ENCODE measurements at regions not wholly inside any gene's neighbourhood (a gene's known extent, or its start where the extent isn't known, plus 50 kb on each side); places are given as distances from the start of the nearest gene placed in this dataset.

DNA sequence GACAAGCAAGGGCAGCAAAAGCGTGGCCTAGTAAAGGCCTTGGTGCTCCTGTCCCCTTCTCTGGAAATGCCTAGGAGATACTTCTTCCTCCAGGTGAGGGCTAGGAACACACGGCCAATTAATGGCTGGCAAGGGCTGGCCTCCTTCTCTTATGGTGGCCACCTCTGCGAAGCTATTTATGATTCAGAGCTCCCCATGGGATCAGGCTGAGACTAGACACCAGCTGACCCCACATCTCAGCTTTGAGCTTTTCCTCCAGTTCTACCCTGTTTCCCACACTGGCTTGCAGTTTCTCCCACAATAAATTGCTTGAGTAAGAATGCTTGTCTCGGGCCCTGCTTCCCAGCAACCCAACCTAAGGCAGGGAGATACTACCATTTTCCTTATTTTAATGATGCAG is 53.7 kb downstream of the CAMK2N1 start:
- no peak for TF ChIP-seq RAD21 (IDR thresholded peaks at IDR 0.05; ENCODE audit: low read depth)
- TF ChIP-seq TCF12 (IDR thresholded peaks at IDR 0.05; ENCODE audit: low read depth), result no peak
- TF ChIP-seq, protein P1, sequence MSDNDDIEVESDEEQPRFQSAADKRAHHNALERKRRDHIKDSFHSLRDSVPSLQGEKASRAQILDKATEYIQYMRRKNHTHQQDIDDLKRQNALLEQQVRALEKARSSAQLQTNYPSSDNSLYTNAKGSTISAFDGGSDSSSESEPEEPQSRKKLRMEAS (IDR thresholded peaks at IDR 0.05), result no peak
- TF ChIP-seq TAF1 (IDR thresholded peaks at IDR 0.05; ENCODE audit: low read depth), result no peak
- TF ChIP-seq FOXM1 (IDR thresholded peaks at IDR 0.05; ENCODE audit: borderline replicate concordance, low read depth), result no peak
- TF ChIP-seq CEBPB (IDR thresholded peaks at IDR 0.05), result no peak
- TF ChIP-seq NFIC (IDR thresholded peaks at IDR 0.05), result no peak
- no peak for TF ChIP-seq CREB1 (IDR thresholded peaks at IDR 0.05; ENCODE audit: low read depth)

- no peak for TF ChIP-seq RAD21 (IDR thresholded peaks at IDR 0.05; ENCODE audit: low read depth)
- no peak for TF ChIP-seq TCF12 (IDR thresholded peaks at IDR 0.05; ENCODE audit: low read depth)
Observed at GRCh38 chr1:20431176-20431460, 54.9 kb downstream of the CAMK2N1 start.

DNA sequence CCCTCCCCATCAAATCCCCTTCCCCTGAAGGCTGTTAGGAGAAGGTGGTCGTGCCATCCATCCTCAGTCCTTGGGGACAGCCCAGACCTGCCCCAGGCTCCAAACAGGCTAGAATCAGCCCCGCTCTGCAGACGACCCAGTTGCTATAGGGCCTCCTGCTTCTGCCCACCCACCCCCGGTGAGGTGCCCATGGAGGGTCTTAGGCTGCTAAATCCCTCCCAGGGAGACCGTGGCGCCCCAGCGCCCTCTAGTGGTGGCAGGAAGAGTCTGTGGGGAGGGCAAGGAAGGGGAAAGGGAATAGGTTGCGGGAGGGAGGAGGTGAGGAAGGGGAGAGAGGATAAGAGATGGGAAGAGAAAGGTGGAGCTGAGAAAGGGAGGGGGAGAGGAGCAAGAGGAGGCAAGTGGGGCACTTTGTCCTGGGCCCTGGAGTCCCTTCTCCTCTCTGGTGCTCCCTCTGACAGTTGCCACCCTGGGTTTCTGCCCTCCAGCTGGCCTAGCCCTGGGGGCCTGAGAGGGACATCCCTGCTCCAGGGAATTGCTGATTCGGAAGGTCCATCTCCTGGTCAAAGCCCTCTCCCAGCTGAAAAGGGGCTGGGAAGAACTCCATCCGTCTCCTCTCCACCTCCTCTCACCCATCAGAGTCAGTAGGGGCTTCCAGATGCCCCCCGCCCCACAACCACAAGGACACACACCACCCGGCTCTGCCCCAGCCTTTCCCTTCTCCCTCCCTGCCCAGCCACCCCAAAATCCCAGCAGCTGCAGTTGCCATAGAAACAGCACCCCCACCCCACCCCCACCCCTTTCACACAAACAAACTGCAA is 55.4 kb downstream of the CAMK2N1 start:
- TF ChIP-seq RAD21 (IDR thresholded peaks at IDR 0.05; ENCODE audit: low read depth) (peak; percentile 67), TAF1 (IDR thresholded peaks at IDR 0.05; ENCODE audit: low read depth) (no peak), ZBTB7A (IDR thresholded peaks at IDR 0.05; ENCODE audit: low read depth) (0 out of 2 replicates have a peak, but pooled peaks have one; percentile 44)

GRCh38 chr1:20429296-20429695 is 56.7 kb downstream of the CAMK2N1 start:
- TF ChIP-seq TEAD4 (IDR thresholded peaks at IDR 0.05), result no peak
- no peak for TF ChIP-seq FOXM1 (IDR thresholded peaks at IDR 0.05; ENCODE audit: borderline replicate concordance, low read depth)

DNA sequence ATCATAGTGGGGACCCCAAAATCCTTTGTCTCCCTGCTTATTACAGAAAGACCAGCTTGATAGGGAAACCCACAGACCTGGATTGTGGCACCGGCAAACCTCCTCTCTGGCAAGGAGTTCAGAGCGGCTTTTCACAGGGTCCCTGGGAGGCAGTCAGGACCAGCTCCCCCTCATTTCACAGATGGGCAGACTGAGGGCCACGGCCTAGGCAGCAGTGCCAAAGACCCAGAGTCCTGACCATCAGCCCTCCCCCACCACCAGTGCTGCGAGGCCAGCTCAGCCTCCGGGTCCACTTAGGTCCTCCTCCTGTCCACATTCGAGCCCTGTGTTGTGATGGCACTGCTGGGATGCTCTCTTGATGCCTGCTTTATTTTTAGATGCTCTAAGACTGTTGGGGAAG is 57.2 kb downstream of the CAMK2N1 start:
- TF ChIP-seq, protein P1 (IDR thresholded peaks at IDR 0.05), result no peak
- no peak for TF ChIP-seq FOXM1 (IDR thresholded peaks at IDR 0.05; ENCODE audit: borderline replicate concordance, low read depth)
- no peak for TF ChIP-seq CEBPB (IDR thresholded peaks at IDR 0.05)
- TF ChIP-seq REST (IDR thresholded peaks at IDR 0.05; ENCODE audit: low read depth), result no peak
- TF ChIP-seq RAD21 (IDR thresholded peaks at IDR 0.05; ENCODE audit: low read depth), result no peak
- no peak for TF ChIP-seq YY1 (IDR thresholded peaks at IDR 0.05; ENCODE audit: low read depth)
- TF ChIP-seq, protein P2, sequence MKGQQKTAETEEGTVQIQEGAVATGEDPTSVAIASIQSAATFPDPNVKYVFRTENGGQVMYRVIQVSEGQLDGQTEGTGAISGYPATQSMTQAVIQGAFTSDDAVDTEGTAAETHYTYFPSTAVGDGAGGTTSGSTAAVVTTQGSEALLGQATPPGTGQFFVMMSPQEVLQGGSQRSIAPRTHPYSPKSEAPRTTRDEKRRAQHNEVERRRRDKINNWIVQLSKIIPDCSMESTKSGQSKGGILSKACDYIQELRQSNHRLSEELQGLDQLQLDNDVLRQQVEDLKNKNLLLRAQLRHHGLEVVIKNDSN (IDR thresholded peaks at IDR 0.05), result no peak
- TF ChIP-seq EP300 (IDR thresholded peaks at IDR 0.05; ENCODE audit: borderline replicate concordance), result no peak

DNA sequence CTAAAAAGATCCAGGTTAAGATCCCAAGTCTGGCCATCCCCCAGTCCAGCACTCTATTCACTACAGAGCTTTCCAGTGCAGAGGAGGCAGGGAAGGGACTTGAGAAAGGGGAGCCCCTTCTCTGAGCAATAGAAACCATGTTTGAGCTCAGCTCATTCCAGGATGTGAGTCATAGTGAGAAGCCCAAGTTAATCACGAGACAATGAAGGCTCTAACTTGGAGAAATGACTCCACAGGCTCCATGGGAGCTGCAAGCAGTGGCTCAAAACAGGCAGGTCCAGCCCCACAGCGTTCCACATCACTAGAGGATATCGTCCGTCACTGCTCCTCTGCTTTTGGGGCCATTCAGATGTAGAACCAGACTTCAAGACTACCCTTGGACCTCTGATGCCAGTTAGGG is 59.1 kb downstream of the CAMK2N1 start:
- TF ChIP-seq TCF12 (IDR thresholded peaks at IDR 0.05; ENCODE audit: low read depth), result no peak
- no peak for TF ChIP-seq TEAD4 (IDR thresholded peaks at IDR 0.05)
- no peak for TF ChIP-seq FOXM1 (IDR thresholded peaks at IDR 0.05; ENCODE audit: borderline replicate concordance, low read depth)
- no peak for TF ChIP-seq ZBTB7A (IDR thresholded peaks at IDR 0.05; ENCODE audit: low read depth)
- TF ChIP-seq TAF1 (IDR thresholded peaks at IDR 0.05; ENCODE audit: low read depth), result no peak
- no peak for TF ChIP-seq YY1 (IDR thresholded peaks at IDR 0.05; ENCODE audit: low read depth)
- TF ChIP-seq NFIC (IDR thresholded peaks at IDR 0.05), result no peak
- TF ChIP-seq, protein P1 (IDR thresholded peaks at IDR 0.05), result no peak
- no peak for TF ChIP-seq EGR1 (IDR thresholded peaks at IDR 0.05)
- TF ChIP-seq, protein P2 (IDR thresholded peaks at IDR 0.05), result no peak
- TF ChIP-seq CEBPB (IDR thresholded peaks at IDR 0.05), result no peak
- no peak for TF ChIP-seq CREB1 (IDR thresholded peaks at IDR 0.05; ENCODE audit: low read depth)
- no peak for TF ChIP-seq EP300 (IDR thresholded peaks at IDR 0.05; ENCODE audit: borderline replicate concordance)
- no peak for TF ChIP-seq REST (IDR thresholded peaks at IDR 0.05; ENCODE audit: low read depth)

Measured in Ishikawa (cell line).